ENCODE measurements at regions not wholly inside any gene's neighbourhood (a gene's known extent, or its start where the extent isn't known, plus 50 kb on each side); places are given as distances from the start of the nearest gene placed in this dataset.

DNA sequence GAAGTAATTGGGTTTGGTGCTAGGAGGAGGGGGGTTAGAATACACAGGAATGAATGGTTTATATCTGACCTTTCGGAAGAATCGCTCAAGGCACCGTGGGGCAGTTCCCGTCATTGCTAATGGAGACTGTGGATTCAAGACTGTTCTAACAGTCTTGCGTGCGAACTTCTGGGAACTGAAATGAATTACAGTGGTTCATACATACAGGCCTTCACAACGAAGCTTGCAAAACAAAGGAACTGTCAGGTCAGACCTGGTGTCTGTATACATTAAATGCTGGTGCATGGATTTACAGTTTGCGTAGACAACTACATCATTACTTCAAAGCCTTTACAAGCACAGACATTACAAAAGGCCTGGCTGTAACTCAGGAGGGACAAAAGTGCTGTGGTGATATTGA, 983.9 kb downstream of the CDH11 start:
- no peak for TF ChIP-seq POLR2AphosphoS5 (IDR thresholded peaks at IDR 0.05)
- TF ChIP-seq CTCF (IDR thresholded peaks at IDR 0.05): no peak

All from transverse colon (tissue), 4 donors.